GM12873 (cell line): ENCODE measurements at regions not wholly inside any gene's neighbourhood (a gene's known extent, or its start where the extent isn't known, plus 50 kb on each side); places are given as distances from the start of the nearest gene placed in this dataset.

ENCODE experiments used
- CTCF ChIP-seq: IDR thresholded peaks from 2 replicates; pipeline ENCODE4 v1.5.1; 2012; ENCODE audit warnings: low read depth, mild to moderate bottlenecking, moderate library complexity, low read length, control low read depth; ENCODE audit not compliant: insufficient read depth; ENCODE audit errors: missing control alignments

DNA sequence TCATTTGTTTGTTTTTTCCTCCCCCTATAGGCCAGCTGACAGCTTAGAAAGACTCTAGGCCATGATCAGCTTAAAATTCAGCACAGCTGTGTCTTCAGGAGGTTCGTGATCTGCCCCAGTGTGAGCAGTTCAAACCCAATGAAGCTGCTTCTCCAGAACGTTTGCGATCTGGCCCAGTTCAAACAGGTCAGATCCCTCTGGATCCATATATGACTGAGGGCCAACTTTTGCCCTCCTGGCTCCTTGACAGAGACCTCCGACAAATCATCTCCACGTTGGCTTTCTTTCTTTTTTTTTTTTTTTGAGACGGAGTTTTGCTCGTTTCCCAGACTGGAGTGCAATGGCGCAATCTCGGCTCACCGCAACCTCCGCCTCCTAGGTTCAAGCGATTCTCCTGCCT lies 50.2 kb upstream of the ATF7IP2 start:
- TF ChIP-seq CTCF, result no peak
